ENCODE measurements at regions not wholly inside any gene's neighbourhood (a gene's known extent, or its start where the extent isn't known, plus 50 kb on each side); places are given as distances from the start of the nearest gene placed in this dataset.
"Not testable (repeated sequence)": the region's sequence is repeated elsewhere in the genome, so short reads cannot be mapped to it uniquely, and the experiment has no call there.

DNA sequence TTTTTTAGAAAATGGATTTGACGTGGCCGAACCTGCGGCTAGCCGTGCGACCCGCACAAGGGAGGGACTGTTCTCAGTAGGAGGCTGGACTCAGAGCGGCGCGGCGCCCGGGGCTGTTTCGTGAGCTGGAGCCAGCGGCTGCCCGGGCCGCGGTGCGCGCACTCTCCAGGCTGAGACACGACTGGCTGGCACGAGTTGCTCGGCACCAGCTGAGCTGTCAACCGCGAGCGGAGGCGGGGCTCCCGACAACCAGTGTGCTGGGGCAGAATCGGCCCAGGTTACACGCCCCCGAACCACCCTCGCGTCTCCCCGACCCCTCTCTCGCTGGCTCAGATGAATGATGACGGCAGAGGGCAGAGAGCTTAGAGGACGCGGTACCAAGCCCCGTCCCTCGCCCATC is 182.3 kb upstream of the NBPF9 start:
- H3K36me3 ChIP-seq (ENCODE audit: low read depth, missing control alignments); H3K4me3 ChIP-seq; H3K4me1 ChIP-seq; H3K9me3 ChIP-seq; H3K27ac ChIP-seq; H3K27me3 ChIP-seq; intact Hi-C loops (cut with DNase I; ENCODE audit: low total_unique reads): not testable (repeated sequence)
- peak; percentile 16 for DNase-seq
- no CpG with 5 or more reads among the region's 38 CpGs for WGBS, 2 donors

DNA sequence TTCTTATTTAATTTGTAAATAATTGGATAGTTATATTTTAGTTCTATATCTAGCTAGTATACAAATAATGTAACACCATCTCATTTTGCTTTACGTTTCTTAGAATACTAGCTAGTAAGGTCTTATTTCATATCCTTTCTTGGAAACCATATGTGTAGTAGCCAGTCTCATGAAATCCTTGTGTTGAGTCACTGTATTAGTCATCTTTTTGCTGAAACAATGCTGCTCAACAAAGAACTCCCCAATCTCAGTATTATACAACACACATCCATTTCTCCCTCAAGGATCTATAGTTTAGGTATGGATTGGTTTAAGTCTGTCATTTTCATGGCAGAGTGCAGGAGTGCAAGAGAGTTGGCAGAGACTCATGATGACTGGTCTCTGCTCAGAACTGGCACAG is 185.2 kb upstream of the NBPF9 start:
- H3K9me3 ChIP-seq; H3K4me3 ChIP-seq; H3K36me3 ChIP-seq (ENCODE audit: low read depth, missing control alignments); H3K4me1 ChIP-seq; H3K27ac ChIP-seq; H3K27me3 ChIP-seq; DNase-seq; intact Hi-C loops (cut with DNase I; ENCODE audit: low total_unique reads): not testable (repeated sequence)
- WGBS, 2 donors: 71 to 88% methylated on average over 1 of the region's 1 CpG

- H3K27me3 ChIP-seq: not testable (repeated sequence)
- WGBS, 2 donors: no CpG with 5 or more reads among the region's 3 CpGs
Observed at GRCh38 chr1:149300478-149301218, 174.2 kb upstream of the NBPF19 start.

DNA sequence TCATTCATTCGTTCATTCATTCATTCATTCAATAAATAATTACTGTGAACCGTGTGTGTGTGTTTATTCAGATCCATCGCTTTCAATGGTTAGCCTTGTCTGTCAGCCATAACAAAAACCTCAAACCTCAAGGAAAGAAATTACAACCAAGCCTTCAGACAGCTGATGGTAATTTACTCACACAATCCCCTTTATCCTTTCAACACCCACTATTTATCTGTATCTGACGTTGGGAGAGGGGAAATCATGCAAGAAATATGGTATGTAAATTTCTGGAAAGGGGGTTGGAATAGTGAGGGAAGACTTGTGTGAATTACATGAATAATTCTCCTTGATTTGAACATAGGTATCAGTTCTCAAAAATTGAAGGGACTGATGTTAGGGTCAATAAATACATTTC is 173.6 kb upstream of the NBPF19 start:
- WGBS, 2 donors: 73 to 78% methylated on average over 3 of the region's 4 CpGs
- DNase-seq: not testable (repeated sequence)

More at GRCh38 chr1:149300478-149301218, 174.2 kb upstream of the NBPF19 start:
- H3K4me1 ChIP-seq; H3K9me3 ChIP-seq; intact Hi-C loops (cut with DNase I; ENCODE audit: low total_unique reads); H3K4me3 ChIP-seq; DNase-seq; H3K27ac ChIP-seq; H3K36me3 ChIP-seq (ENCODE audit: low read depth, missing control alignments): not testable (repeated sequence)

DNA sequence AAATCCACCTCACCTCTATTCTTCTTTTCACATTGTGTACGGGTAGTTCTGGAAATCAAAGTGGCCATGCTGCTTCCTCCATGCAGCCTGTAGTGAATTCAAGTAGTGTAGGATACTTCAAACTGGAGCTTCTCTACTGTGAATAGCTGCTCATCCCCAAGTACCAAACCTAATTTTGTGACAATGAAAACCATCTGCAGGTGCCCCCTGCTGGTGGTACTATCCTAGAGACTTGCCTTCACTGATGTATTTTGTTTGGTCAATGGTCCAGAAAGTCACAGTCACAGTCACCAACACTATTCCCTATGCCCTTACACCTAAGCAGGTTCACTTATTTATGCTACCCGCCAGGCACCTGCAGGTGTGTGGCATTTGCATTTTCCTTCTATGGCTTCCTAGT is 170.0 kb upstream of the NBPF19 start:
- no CpG with 5 or more reads among the region's 2 CpGs for WGBS, 2 donors
- H3K9me3 ChIP-seq; intact Hi-C loops (cut with DNase I; ENCODE audit: low total_unique reads); H3K4me3 ChIP-seq; DNase-seq; H3K4me1 ChIP-seq; H3K27me3 ChIP-seq; H3K36me3 ChIP-seq (ENCODE audit: low read depth, missing control alignments); H3K27ac ChIP-seq: not testable (repeated sequence)

More for the DNA sequence above, 173.6 kb upstream of the NBPF19 start:
- H3K36me3 ChIP-seq (ENCODE audit: low read depth, missing control alignments); H3K27me3 ChIP-seq; H3K9me3 ChIP-seq; H3K4me1 ChIP-seq; H3K27ac ChIP-seq; H3K4me3 ChIP-seq; intact Hi-C loops (cut with DNase I; ENCODE audit: low total_unique reads): not testable (repeated sequence)

GRCh38 chr1:149307640-149308039 is 167.2 kb upstream of the NBPF19 start:
- H3K4me1 ChIP-seq; H3K9me3 ChIP-seq; DNase-seq; H3K27me3 ChIP-seq; H3K36me3 ChIP-seq (ENCODE audit: low read depth, missing control alignments); H3K4me3 ChIP-seq; intact Hi-C loops (cut with DNase I; ENCODE audit: low total_unique reads); H3K27ac ChIP-seq: not testable (repeated sequence)
- WGBS, 2 donors: 90% methylated on average over 3 of the region's 8 CpGs; no CpG with 5 or more reads in 1 of the 2 donors

GRCh38 chr1:149314921-149315320 is 159.9 kb upstream of the NBPF19 start:
- H3K4me3 ChIP-seq: not testable (repeated sequence)
- 83 to 100% methylated on average over 1 of the region's 2 CpGs for WGBS, 2 donors

DNA sequence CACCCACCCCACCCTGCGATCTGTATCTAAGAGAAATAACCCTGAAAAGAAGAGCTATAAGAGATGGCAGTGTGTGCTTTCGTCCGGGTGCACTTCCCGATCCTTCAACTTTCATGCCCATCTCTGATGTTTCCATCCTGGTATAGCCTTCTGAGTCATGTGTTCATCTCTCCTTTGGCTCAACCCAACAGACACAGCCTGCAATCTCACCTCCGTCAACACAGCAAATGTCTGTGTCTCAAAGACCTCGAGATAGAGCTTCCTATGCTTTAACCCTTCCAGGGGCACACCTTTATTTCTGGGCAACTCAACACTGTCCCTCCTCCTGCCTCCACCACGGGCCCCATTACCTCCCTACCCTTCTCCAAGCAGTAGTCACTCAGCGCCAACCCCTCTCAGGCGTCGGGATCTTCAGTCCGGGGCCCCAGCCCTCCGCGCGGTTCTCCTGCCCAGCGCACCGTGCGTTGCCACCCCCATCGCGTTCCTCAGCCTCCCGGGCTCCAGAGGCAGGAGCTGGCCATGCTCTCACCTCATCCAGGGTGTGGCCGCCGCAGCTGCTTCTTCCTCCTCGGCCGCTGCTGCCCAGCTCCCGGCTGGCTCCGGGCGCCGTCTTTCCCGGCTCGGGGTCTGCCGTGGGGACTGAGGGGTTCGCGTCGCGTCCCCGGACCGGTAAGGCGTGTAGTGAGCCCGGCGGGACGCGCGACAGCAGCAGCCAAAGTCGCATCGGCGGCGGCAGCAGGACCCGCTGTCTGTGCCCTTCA is 153.7 kb upstream of the NBPF19 start:
- H3K4me1 ChIP-seq; intact Hi-C loops (cut with DNase I; ENCODE audit: low total_unique reads); H3K36me3 ChIP-seq (ENCODE audit: low read depth, missing control alignments); H3K27ac ChIP-seq; H3K4me3 ChIP-seq; DNase-seq; H3K27me3 ChIP-seq; H3K9me3 ChIP-seq: not testable (repeated sequence)
- WGBS, 2 donors: no CpG with 5 or more reads among the region's 48 CpGs

More at GRCh38 chr1:149314921-149315320, 159.9 kb upstream of the NBPF19 start:
- intact Hi-C loops (cut with DNase I; ENCODE audit: low total_unique reads); H3K4me1 ChIP-seq; DNase-seq; H3K27me3 ChIP-seq; H3K9me3 ChIP-seq; H3K27ac ChIP-seq; H3K36me3 ChIP-seq (ENCODE audit: low read depth, missing control alignments): not testable (repeated sequence)

GRCh38 chr1:149321732-149322016 is 153.2 kb upstream of the NBPF19 start:
- intact Hi-C loops (cut with DNase I; ENCODE audit: low total_unique reads); H3K27me3 ChIP-seq; DNase-seq; H3K9me3 ChIP-seq; H3K4me3 ChIP-seq; H3K36me3 ChIP-seq (ENCODE audit: low read depth, missing control alignments); H3K4me1 ChIP-seq; H3K27ac ChIP-seq: not testable (repeated sequence)
- no CpG with 5 or more reads among the region's 12 CpGs for WGBS, 2 donors

DNA sequence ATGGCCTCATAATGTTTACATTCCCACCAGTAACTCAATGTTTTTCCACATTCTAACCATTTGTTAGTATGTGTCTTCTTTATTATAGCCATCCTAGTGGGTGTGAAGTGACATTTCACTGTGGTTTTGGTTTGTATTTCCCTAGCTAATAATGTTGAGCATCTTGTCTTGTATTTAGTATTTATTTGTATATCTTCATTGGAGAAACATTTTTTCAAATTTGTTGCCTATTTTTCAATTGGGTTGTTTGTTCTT is 144.8 kb upstream of the NBPF19 start:
- H3K9me3 ChIP-seq; H3K27ac ChIP-seq; intact Hi-C loops (cut with DNase I; ENCODE audit: low total_unique reads); H3K36me3 ChIP-seq (ENCODE audit: low read depth, missing control alignments); H3K27me3 ChIP-seq; H3K4me1 ChIP-seq; H3K4me3 ChIP-seq; DNase-seq: not testable (repeated sequence)

DNA sequence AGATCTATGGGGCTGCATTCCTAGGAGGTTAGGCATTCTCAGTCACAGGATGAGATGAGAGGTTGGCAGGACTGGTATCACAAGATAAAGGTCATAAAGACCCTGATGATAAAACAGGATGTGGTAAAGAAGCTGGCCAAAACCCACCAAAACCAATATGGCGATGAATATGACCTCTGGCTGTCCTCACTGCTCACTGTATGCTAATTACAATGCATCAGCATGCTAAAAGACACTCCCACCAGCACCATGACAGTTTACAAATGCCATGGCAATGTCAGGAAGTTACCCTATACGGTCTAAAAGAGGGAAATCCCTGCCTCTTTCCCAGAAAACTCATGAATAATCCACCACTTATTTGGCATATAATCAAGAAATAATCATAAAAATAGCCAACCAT is 138.8 kb upstream of the NBPF19 start:
- intact Hi-C loops (cut with DNase I; ENCODE audit: low total_unique reads): not testable (repeated sequence)
- WGBS, 2 donors: no CpG with 5 or more reads among the region's 2 CpGs

DNA sequence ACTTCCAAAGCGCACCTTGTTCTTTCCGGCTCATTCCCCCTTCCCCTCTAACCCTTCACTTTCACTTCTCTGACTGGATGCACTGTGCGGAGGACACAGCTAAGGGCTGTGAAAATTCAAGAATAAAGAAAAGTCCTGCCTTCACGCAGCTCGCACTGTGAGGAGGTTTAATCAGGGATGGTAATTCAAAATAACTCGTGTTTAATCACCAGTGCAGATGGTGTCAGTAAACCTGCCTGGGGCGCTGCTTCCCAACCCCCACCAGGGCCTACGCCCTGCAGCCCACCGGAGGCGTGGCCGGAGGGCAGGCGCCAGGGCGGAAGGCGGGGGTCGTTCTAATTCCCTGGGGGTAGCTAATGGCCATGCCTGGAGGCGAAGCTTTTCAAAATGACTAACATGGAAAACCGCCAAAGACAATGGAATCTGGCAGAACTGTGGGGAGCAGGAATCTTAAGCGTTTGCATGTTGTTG is 136.6 kb upstream of the NBPF19 start:
- H3K9me3 ChIP-seq; H3K27ac ChIP-seq; H3K36me3 ChIP-seq (ENCODE audit: low read depth, missing control alignments); DNase-seq; intact Hi-C loops (cut with DNase I; ENCODE audit: low total_unique reads); H3K4me3 ChIP-seq; H3K4me1 ChIP-seq; H3K27me3 ChIP-seq: not testable (repeated sequence)
- no CpG with 5 or more reads among the region's 18 CpGs for WGBS, 2 donors

More for the DNA sequence above, 138.8 kb upstream of the NBPF19 start:
- not testable (repeated sequence) for DNase-seq; H3K27ac ChIP-seq; H3K9me3 ChIP-seq; H3K4me1 ChIP-seq; H3K36me3 ChIP-seq (ENCODE audit: low read depth, missing control alignments); H3K4me3 ChIP-seq; H3K27me3 ChIP-seq
